ENCODE measurements at regions not wholly inside any gene's neighbourhood (a gene's known extent, or its start where the extent isn't known, plus 50 kb on each side); places are given as distances from the start of the nearest gene placed in this dataset.

GRCh38 chr6:34630040-34630439, 66.5 kb downstream of the ILRUN start:
- TF ChIP-seq CTCF (IDR thresholded peaks at IDR 0.05): no peak
- TF ChIP-seq ZFX (IDR thresholded peaks at IDR 0.05; ENCODE audit: borderline replicate concordance): no peak
